T-helper 17 cell (primary cell): ENCODE measurements at regions not wholly inside any gene's neighbourhood (a gene's known extent, or its start where the extent isn't known, plus 50 kb on each side); places are given as distances from the start of the nearest gene placed in this dataset.

Experiments
- ATAC-seq: fragments of 150-1000 bp; cut with Tn5 transposase; 2 replicates; pipeline ENCODE4 v1.10.0; 2021; ENCODE audit warnings: mild to moderate bottlenecking, moderate library complexity
- DNase-seq, 3 donors: peaks; one replicate each; pipeline versions ENCODE4 v3.0.0 to v3.0.0-alpha.2; 2020 to 2021
- H3K9me3 ChIP-seq: one replicate; pipeline ENCODE4 v1.7.0; 2013; ENCODE audit warnings: low read length, mild to moderate bottlenecking; ENCODE audit not compliant: control insufficient read depth, poor library complexity, severe bottlenecking
- H3K27ac Mint-ChIP-seq: one replicate; pipeline ENCODE4 v1.8.0; 2022; ENCODE audit warnings: mild to moderate bottlenecking, moderate library complexity, mixed read lengths
- H3K27me3 Mint-ChIP-seq: one replicate; pipeline ENCODE4 v1.8.0; 2022; ENCODE audit warnings: mixed read lengths
- H3K36me3 Mint-ChIP-seq: one replicate; pipeline ENCODE4 v1.8.0; 2022; ENCODE audit warnings: low read depth, mixed read lengths
- H3K4me1 Mint-ChIP-seq: one replicate; pipeline ENCODE4 v1.8.0; 2022; ENCODE audit warnings: mild to moderate bottlenecking, mixed read lengths
- H3K4me3 Mint-ChIP-seq: one replicate; pipeline ENCODE4 v1.8.0; 2022; ENCODE audit warnings: mild to moderate bottlenecking, moderate library complexity, mixed read lengths

DNA sequence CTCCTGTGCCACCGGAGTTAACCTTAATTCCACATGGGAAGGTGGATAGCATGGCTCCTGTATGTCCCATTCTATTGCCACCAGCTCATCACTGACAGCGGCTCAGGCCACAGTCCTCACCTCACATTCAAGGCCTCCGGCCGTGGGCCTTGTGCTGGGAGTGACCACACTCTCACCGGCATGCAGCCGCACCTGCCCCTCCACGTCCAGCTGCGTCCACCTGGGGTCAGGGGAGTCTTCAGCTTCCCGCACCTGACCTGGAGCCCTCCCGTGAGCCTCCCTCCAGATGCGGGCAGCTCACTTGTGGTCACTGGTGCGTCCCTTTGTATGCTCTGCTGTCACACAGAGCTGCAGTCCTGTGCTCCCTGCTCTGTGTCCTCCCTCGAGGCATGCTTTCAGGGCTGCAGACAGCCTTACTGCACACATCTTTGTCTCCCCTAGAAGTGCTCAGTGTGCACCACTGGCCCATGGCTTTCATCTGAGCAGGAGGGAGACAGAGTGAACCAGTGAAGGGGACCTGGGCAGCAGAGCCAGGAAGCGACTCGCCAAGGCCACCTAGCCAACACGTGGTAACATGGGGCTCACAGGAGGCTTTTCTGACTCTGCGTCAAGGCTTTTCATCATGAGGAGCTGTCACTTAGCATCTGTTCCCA, 210.1 kb downstream of the ERCC6L2 start:
- ATAC-seq: no peak
- no peak overlapping the region for H3K27ac Mint-ChIP-seq
- H3K4me1 Mint-ChIP-seq: no peaks in the 10 kb centered on the region
- H3K36me3 Mint-ChIP-seq: no peaks in the 10 kb centered on the region
- H3K27me3 Mint-ChIP-seq: peaks cover 19% of the 10 kb centered on the region
- DNase-seq: no peak
- H3K4me3 Mint-ChIP-seq: no peak overlapping the region
- H3K9me3 ChIP-seq: no peaks in the 10 kb centered on the region

DNA sequence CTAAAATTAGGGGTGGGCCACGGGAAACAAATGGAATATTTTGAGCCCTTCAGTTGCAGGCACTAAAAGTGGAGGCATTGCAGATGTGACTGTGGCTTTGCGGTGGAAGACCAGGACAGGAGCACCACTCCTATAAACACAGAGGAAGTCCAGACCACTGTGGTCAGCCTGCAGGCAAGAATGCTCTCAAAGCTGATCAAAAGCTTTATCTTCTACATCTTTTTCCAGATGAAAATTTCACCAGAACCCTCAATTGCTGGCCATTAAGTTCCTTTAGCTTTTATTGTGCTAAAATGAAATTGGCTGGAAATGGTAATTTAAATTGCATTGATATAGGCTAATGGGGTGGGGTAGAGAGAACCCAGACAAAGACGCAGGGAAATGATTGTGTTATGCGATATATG, 208.8 kb downstream of the ERCC6L2 start:
- Mint-ChIP-seq H3K27me3 (peaks cover 19% of the 10 kb centered on the region), H3K27ac (no peak overlapping the region), H3K36me3 (no peaks in the 10 kb centered on the region), H3K4me3 (no peak overlapping the region), H3K4me1 (peaks cover 5% of the 10 kb centered on the region)
- no peak for DNase-seq
- no peaks in the 10 kb centered on the region for H3K9me3 ChIP-seq
- ATAC-seq: no peak

DNA sequence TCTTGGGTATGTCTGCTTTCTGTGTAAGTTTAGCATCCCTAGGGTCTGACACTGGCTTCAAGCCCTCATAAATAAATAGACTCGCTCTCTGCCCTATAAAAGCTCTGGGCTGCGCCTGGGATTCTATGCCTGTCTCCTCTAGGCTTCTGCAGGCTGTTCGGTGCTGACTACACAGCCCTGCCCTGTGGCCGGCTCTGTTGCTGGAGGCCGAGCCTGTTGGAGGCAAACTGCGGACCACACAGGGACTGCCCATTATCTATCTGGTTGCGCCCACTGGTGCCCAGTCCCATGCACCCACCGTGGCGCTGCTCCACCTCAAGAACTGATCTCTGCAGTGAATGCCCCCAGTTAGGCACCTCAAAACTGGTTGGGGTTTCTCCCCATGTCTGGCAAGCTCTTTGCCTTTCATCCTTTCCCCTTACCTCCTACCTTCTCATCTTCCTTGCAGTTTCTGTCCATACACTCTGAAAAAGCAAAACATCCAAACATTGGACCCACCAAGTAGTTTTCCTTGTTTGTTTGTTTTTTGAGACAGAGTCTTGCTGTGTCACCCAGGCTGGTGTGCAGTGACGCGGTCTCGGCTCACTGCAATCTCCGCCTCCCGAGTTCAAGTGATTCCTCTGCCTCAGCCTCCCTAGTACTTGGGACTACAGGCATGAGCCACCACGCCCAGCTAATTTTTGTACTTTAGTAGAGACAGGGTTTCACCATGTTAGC, 207.2 kb downstream of the ERCC6L2 start:
- H3K27me3 Mint-ChIP-seq: peaks cover 19% of the 10 kb centered on the region
- ATAC-seq (no peak), DNase-seq (no peak)
- H3K27ac Mint-ChIP-seq: no peak overlapping the region
- no peaks in the 10 kb centered on the region for H3K36me3 Mint-ChIP-seq
- H3K4me1 Mint-ChIP-seq: peaks cover 5% of the 10 kb centered on the region
- no peak overlapping the region for H3K4me3 Mint-ChIP-seq
- H3K9me3 ChIP-seq: no peaks in the 10 kb centered on the region

- Mint-ChIP-seq H3K4me1 (peaks cover 7% of the 10 kb centered on the region), H3K36me3 (no peaks in the 10 kb centered on the region), H3K27me3 (peaks cover 13% of the 10 kb centered on the region), H3K4me3 (no peak overlapping the region), H3K27ac (no peak overlapping the region)
- ATAC-seq: no peak
- H3K9me3 ChIP-seq: no peaks in the 10 kb centered on the region
- DNase-seq: no peak
Measured at GRCh38 chr9:96080364-96080763, 204.9 kb downstream of the ERCC6L2 start.

DNA sequence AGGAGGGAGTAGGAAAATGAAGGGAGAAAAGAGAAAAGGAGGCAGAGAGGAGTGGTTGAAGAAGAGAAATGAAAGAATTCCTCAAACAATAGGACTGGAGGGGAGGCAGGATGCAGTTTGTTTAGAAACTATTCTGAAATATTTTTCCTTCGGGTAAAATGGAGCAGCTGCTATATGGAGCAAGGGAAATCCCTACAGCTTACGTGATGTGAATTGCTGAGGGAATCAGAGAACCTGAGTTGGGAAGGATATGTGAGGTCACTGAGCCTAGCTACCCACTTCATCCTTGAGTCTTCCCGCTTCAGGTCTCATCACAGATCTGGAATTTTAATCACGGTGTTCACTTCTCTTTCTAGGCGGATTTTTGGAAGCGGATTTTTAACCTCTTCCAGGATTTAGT, 204.3 kb downstream of the ERCC6L2 start:
- Mint-ChIP-seq H3K27ac (no peak overlapping the region), H3K4me3 (no peak overlapping the region), H3K36me3 (no peaks in the 10 kb centered on the region), H3K4me1 (peaks cover 13% of the 10 kb centered on the region), H3K27me3 (peaks cover 13% of the 10 kb centered on the region)
- no peak for DNase-seq
- no peak for ATAC-seq
- H3K9me3 ChIP-seq: no peaks in the 10 kb centered on the region

- H3K27me3 Mint-ChIP-seq: peaks cover 15% of the 10 kb centered on the region
- H3K27ac Mint-ChIP-seq: no peak overlapping the region
- H3K9me3 ChIP-seq: no peaks in the 10 kb centered on the region
- H3K4me3 Mint-ChIP-seq: no peak overlapping the region
- peaks cover 1% of the 10 kb centered on the region for H3K36me3 Mint-ChIP-seq
- ATAC-seq (no peak), DNase-seq (no peak)
- H3K4me1 Mint-ChIP-seq: peaks cover 13% of the 10 kb centered on the region
Measured at GRCh38 chr9:96078897-96079490, 203.5 kb downstream of the ERCC6L2 start.

GRCh38 chr9:96075757-96076156, 200.3 kb downstream of the ERCC6L2 start:
- ATAC-seq: no peak

GRCh38 chr9:96075111-96075510, 199.6 kb downstream of the ERCC6L2 start:
- no peak overlapping the region for H3K4me3 Mint-ChIP-seq
- no peaks in the 10 kb centered on the region for H3K9me3 ChIP-seq
- DNase-seq (no peak), ATAC-seq (no peak)
- peaks cover 9% of the 10 kb centered on the region for H3K4me1 Mint-ChIP-seq
- no peak overlapping the region for H3K27ac Mint-ChIP-seq
- peaks cover 12% of the 10 kb centered on the region for H3K27me3 Mint-ChIP-seq
- peaks cover 2% of the 10 kb centered on the region for H3K36me3 Mint-ChIP-seq

More at GRCh38 chr9:96075757-96076156, 200.3 kb downstream of the ERCC6L2 start:
- H3K4me3 Mint-ChIP-seq: no peak overlapping the region
- H3K27ac Mint-ChIP-seq: no peak overlapping the region
- no peaks in the 10 kb centered on the region for H3K9me3 ChIP-seq
- peaks cover 13% of the 10 kb centered on the region for H3K4me1 Mint-ChIP-seq
- peaks cover 12% of the 10 kb centered on the region for H3K27me3 Mint-ChIP-seq
- DNase-seq: no peak
- H3K36me3 Mint-ChIP-seq: peaks cover 2% of the 10 kb centered on the region

- Mint-ChIP-seq H3K4me1 (peaks cover 8% of the 10 kb centered on the region), H3K27me3 (peaks cover 18% of the 10 kb centered on the region), H3K27ac (no peak overlapping the region), H3K36me3 (peaks cover 2% of the 10 kb centered on the region), H3K4me3 (no peak overlapping the region)
- no peaks in the 10 kb centered on the region for H3K9me3 ChIP-seq
- no peak for ATAC-seq
- no peak for DNase-seq
Measured at GRCh38 chr9:96073531-96074480, 198.3 kb downstream of the ERCC6L2 start.

DNA sequence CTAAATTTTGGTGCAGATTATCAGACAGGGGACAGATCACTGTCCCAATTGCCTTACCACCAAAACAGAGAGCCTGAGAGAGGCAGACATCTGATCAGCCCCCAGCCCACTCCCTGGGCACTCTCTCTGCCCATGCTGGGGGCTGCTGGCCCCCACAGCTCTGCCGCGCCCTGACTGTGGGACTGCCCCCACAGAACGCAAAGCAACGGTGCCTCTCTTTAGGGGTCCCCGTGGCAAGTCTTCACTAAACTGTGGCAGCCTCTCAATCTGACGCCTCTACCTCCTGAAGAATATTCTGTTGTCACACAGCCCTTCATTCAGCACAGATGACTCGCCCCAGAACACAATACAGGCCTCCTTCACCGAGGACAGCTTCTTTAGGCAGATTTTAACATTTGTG, 197.4 kb downstream of the ERCC6L2 start:
- no peak for DNase-seq

DNA sequence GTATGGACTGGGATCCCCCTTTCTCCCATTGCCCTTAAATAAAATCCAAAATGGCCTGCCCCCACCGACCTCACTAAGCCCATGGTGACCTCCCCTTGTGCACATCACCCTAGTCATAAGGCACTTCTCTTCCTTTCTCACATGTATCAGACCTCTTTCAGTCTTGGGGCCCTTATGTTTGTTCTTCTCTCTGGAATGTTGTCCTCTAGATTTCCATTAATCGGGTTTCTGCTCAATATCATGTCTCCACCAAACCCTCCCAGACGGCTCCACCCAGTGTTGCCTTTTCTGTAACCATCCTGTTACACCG, 196.3 kb downstream of the ERCC6L2 start:
- Mint-ChIP-seq H3K27ac (peak overlapping the region; percentile 79), H3K4me3 (no peak overlapping the region), H3K27me3 (peaks cover 27% of the 10 kb centered on the region), H3K4me1 (peaks cover 8% of the 10 kb centered on the region), H3K36me3 (peaks cover 2% of the 10 kb centered on the region)
- DNase-seq (no peak), ATAC-seq (no peak)
- no peaks in the 10 kb centered on the region for H3K9me3 ChIP-seq

More for the DNA sequence above, 197.4 kb downstream of the ERCC6L2 start:
- no peaks in the 10 kb centered on the region for H3K9me3 ChIP-seq
- Mint-ChIP-seq H3K27me3 (peaks cover 20% of the 10 kb centered on the region), H3K4me3 (no peak overlapping the region), H3K4me1 (peaks cover 8% of the 10 kb centered on the region), H3K36me3 (peaks cover 2% of the 10 kb centered on the region), H3K27ac (no peak overlapping the region)
- ATAC-seq: no peak

DNA sequence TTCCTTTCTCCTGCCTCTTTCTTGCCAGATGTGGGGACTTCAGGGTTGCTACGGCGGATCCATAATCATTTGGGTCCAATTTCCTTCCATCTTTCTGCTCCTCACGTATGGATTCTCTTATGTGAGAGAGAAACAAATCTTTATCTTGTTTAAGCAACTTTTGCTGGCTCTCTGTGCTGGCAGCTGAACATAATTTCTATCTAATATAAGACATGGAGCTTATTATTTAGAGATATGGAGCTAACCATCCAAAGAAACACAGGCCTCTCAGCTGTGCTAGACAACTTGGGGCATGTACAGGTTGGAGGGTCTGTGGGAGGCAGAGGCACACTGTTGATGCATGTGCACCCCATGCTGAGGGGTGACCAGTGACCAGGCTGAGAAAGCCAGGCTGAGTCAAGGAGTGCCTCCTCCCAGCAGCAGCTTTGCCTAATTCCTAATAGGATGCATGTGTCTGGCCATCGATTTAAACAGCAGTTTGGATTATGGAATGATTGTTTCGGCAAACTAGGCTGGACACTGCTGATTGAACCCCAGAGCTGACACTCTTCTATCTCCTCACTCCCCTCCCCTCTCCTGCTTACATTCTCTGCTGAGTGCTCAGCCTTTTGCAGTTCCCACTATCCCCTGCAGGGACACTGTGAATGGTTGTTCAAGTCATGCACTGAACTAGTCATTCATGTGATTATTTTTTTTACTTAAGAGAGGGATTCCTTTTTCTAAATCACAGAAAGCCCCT, 195.8 kb downstream of the ERCC6L2 start:
- no peak overlapping the region for H3K4me3 Mint-ChIP-seq
- peaks cover 5% of the 10 kb centered on the region for H3K36me3 Mint-ChIP-seq
- no peaks in the 10 kb centered on the region for H3K9me3 ChIP-seq
- ATAC-seq (peak; percentile 33), DNase-seq (no peak)
- peaks cover 8% of the 10 kb centered on the region for H3K4me1 Mint-ChIP-seq
- no peak overlapping the region for H3K27ac Mint-ChIP-seq
- peaks cover 27% of the 10 kb centered on the region for H3K27me3 Mint-ChIP-seq
